ENCODE measurements at regions not wholly inside any gene's neighbourhood (a gene's known extent, or its start where the extent isn't known, plus 50 kb on each side); places are given as distances from the start of the nearest gene placed in this dataset.

GRCh38 chrX:44643723-44644122 lies 101.1 kb upstream of the FUNDC1 start:
- H3K23ac ChIP-seq (ENCODE audit: low read length), result no peak overlapping the region
- no CpG with 5 or more reads among the region's 5 CpGs for WGBS (ENCODE audit: extremely low coverage, insufficient coverage, low lambda C conversion rate)
- no peak overlapping the region for H2BK5ac ChIP-seq (ENCODE audit: low read length)
- no peak overlapping the region for H3K18ac ChIP-seq (ENCODE audit: low read length)
- H3K4me3 ChIP-seq (ENCODE audit: low read length), result no peak overlapping the region
- no peak for DNase-seq
- H3K56ac ChIP-seq (ENCODE audit: low read length), result no peak overlapping the region
- no peaks in the 10 kb centered on the region for H3K79me1 ChIP-seq (ENCODE audit: low read length)
- H3K27ac ChIP-seq (ENCODE audit: low read depth, low read length), result no peak overlapping the region
- no peak overlapping the region for H3K4me2 ChIP-seq (ENCODE audit: low read length)
- no peak overlapping the region for H2BK120ac ChIP-seq (ENCODE audit: low read depth, low read length)
- H3K4ac ChIP-seq (ENCODE audit: low read depth, low read length), result no peak overlapping the region
- no peaks in the 10 kb centered on the region for H3K27me3 ChIP-seq (ENCODE audit: insufficient read depth, low read length, poor library complexity)
- H3K4me1 ChIP-seq (ENCODE audit: control insufficient read depth, low read depth, low read length), result no peaks in the 10 kb centered on the region
- H4K8ac ChIP-seq (ENCODE audit: low read depth, low read length), result no peak overlapping the region
- no peak overlapping the region for H4K5ac ChIP-seq (ENCODE audit: low read length)
- H3K9ac ChIP-seq (ENCODE audit: low read length), result no peak overlapping the region
- no peak overlapping the region for H2AK5ac ChIP-seq (ENCODE audit: low read length)
- no peaks in the 10 kb centered on the region for H3K79me2 ChIP-seq (ENCODE audit: control insufficient read depth, insufficient read depth, low read length)
- no peak overlapping the region for H2BK15ac ChIP-seq (replicated peaks; ENCODE audit: low read depth)
- H3K36me3 ChIP-seq (ENCODE audit: control insufficient read depth, insufficient read depth, low read length), result no peaks in the 10 kb centered on the region

DNA sequence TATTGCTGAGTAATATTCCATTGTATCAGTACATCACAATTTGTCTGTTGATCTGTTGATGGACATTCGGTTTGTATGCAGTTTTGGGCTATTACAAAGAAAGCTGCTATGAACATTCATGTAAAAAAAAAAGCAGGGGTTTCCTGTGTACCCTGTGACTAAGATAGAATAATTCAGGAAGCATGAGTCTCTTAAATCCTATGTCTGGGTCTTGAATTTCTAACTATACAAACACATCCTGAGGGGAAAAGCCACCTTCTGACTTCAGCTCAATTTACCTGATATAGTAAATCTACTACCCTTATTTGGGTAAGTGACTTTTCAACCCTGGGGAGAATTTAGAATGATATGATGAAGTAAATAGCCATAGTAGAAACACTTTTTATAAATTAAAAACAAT lies 94.6 kb upstream of the FUNDC1 start:
- no peaks in the 10 kb centered on the region for H3K4me1 ChIP-seq (ENCODE audit: control insufficient read depth, low read depth, low read length)
- no peak overlapping the region for H2BK5ac ChIP-seq (ENCODE audit: low read length)
- no peak overlapping the region for H3K23ac ChIP-seq (ENCODE audit: low read length)
- no peak for DNase-seq
- H4K5ac ChIP-seq (ENCODE audit: low read length), result no peak overlapping the region
- no CpG with 5 or more reads among the region's 1 CpG for WGBS (ENCODE audit: extremely low coverage, insufficient coverage, low lambda C conversion rate)
- no peak overlapping the region for H2BK15ac ChIP-seq (replicated peaks; ENCODE audit: low read depth)
- no peaks in the 10 kb centered on the region for H3K79me1 ChIP-seq (ENCODE audit: low read length)
- H2AK5ac ChIP-seq (ENCODE audit: low read length), result no peak overlapping the region
- H3K27me3 ChIP-seq (ENCODE audit: insufficient read depth, low read length, poor library complexity), result no peaks in the 10 kb centered on the region
- H3K79me2 ChIP-seq (ENCODE audit: control insufficient read depth, insufficient read depth, low read length), result no peaks in the 10 kb centered on the region
- H4K8ac ChIP-seq (ENCODE audit: low read depth, low read length), result no peak overlapping the region
- H3K4me2 ChIP-seq (ENCODE audit: low read length), result no peak overlapping the region
- no peak overlapping the region for H3K9ac ChIP-seq (ENCODE audit: low read length)
- no peak overlapping the region for H3K4me3 ChIP-seq (ENCODE audit: low read length)
- no peak overlapping the region for H2BK120ac ChIP-seq (ENCODE audit: low read depth, low read length)
- H3K56ac ChIP-seq (ENCODE audit: low read length), result no peak overlapping the region
- no peak overlapping the region for H3K18ac ChIP-seq (ENCODE audit: low read length)
- H3K36me3 ChIP-seq (ENCODE audit: control insufficient read depth, insufficient read depth, low read length), result no peaks in the 10 kb centered on the region
- no peak overlapping the region for H3K4ac ChIP-seq (ENCODE audit: low read depth, low read length)
- no peak overlapping the region for H3K27ac ChIP-seq (ENCODE audit: low read depth, low read length)

- Histone ChIP-seq H3K79me1 (ENCODE audit: low read length) (no peaks in the 10 kb centered on the region), H4K5ac (ENCODE audit: low read length) (no peak overlapping the region), H4K8ac (ENCODE audit: low read depth, low read length) (no peak overlapping the region), H3K18ac (ENCODE audit: low read length) (no peak overlapping the region), H2BK120ac (ENCODE audit: low read depth, low read length) (no peak overlapping the region), H3K4me1 (ENCODE audit: control insufficient read depth, low read depth, low read length) (no peaks in the 10 kb centered on the region), H2BK5ac (ENCODE audit: low read length) (no peak overlapping the region), H2BK15ac (replicated peaks; ENCODE audit: low read depth) (no peak overlapping the region), H3K36me3 (ENCODE audit: control insufficient read depth, insufficient read depth, low read length) (no peaks in the 10 kb centered on the region), H3K27me3 (ENCODE audit: insufficient read depth, low read length, poor library complexity) (no peaks in the 10 kb centered on the region), H3K79me2 (ENCODE audit: control insufficient read depth, insufficient read depth, low read length) (no peaks in the 10 kb centered on the region), H2AK5ac (ENCODE audit: low read length) (no peak overlapping the region), H3K56ac (ENCODE audit: low read length) (no peak overlapping the region), H3K9ac (ENCODE audit: low read length) (no peak overlapping the region), H3K4me3 (ENCODE audit: low read length) (no peak overlapping the region), H3K4me2 (ENCODE audit: low read length) (no peak overlapping the region), H3K23ac (ENCODE audit: low read length) (no peak overlapping the region), H3K4ac (ENCODE audit: low read depth, low read length) (no peak overlapping the region), H3K27ac (ENCODE audit: low read depth, low read length) (no peak overlapping the region)
- no CpG with 5 or more reads among the region's 4 CpGs for WGBS (ENCODE audit: extremely low coverage, insufficient coverage, low lambda C conversion rate)
- no peak for DNase-seq
Measured at GRCh38 chrX:44621078-44621477, 78.4 kb upstream of the FUNDC1 start.

GRCh38 chrX:44619039-44619438 lies 76.4 kb upstream of the FUNDC1 start:
- no peak overlapping the region for H2AK5ac ChIP-seq (ENCODE audit: low read length)
- no peak overlapping the region for H3K4ac ChIP-seq (ENCODE audit: low read depth, low read length)
- H3K36me3 ChIP-seq (ENCODE audit: control insufficient read depth, insufficient read depth, low read length), result no peaks in the 10 kb centered on the region
- no peak overlapping the region for H3K18ac ChIP-seq (ENCODE audit: low read length)
- H3K23ac ChIP-seq (ENCODE audit: low read length), result no peak overlapping the region
- no peaks in the 10 kb centered on the region for H3K79me2 ChIP-seq (ENCODE audit: control insufficient read depth, insufficient read depth, low read length)
- no peak overlapping the region for H3K4me3 ChIP-seq (ENCODE audit: low read length)
- H3K27ac ChIP-seq (ENCODE audit: low read depth, low read length), result no peak overlapping the region
- H2BK120ac ChIP-seq (ENCODE audit: low read depth, low read length), result no peak overlapping the region
- no peaks in the 10 kb centered on the region for H3K79me1 ChIP-seq (ENCODE audit: low read length)
- no CpG with 5 or more reads among the region's 4 CpGs for WGBS (ENCODE audit: extremely low coverage, insufficient coverage, low lambda C conversion rate)
- no peak overlapping the region for H3K9ac ChIP-seq (ENCODE audit: low read length)
- no peaks in the 10 kb centered on the region for H3K27me3 ChIP-seq (ENCODE audit: insufficient read depth, low read length, poor library complexity)
- H2BK15ac ChIP-seq (replicated peaks; ENCODE audit: low read depth), result no peak overlapping the region
- no peak overlapping the region for H3K4me2 ChIP-seq (ENCODE audit: low read length)
- H3K4me1 ChIP-seq (ENCODE audit: control insufficient read depth, low read depth, low read length), result no peaks in the 10 kb centered on the region
- H4K8ac ChIP-seq (ENCODE audit: low read depth, low read length), result no peak overlapping the region
- no peak for DNase-seq
- no peak overlapping the region for H2BK5ac ChIP-seq (ENCODE audit: low read length)
- no peak overlapping the region for H3K56ac ChIP-seq (ENCODE audit: low read length)
- no peak overlapping the region for H4K5ac ChIP-seq (ENCODE audit: low read length)

GRCh38 chrX:44596277-44596676 lies 53.6 kb upstream of the FUNDC1 start:
- Histone ChIP-seq H3K4me2 (ENCODE audit: low read length) (no peak overlapping the region), H3K79me1 (ENCODE audit: low read length) (no peaks in the 10 kb centered on the region), H3K79me2 (ENCODE audit: control insufficient read depth, insufficient read depth, low read length) (no peaks in the 10 kb centered on the region), H3K4me3 (ENCODE audit: low read length) (no peak overlapping the region), H4K5ac (ENCODE audit: low read length) (no peak overlapping the region), H2BK15ac (replicated peaks; ENCODE audit: low read depth) (no peak overlapping the region), H3K27me3 (ENCODE audit: insufficient read depth, low read length, poor library complexity) (no peaks in the 10 kb centered on the region), H3K36me3 (ENCODE audit: control insufficient read depth, insufficient read depth, low read length) (no peaks in the 10 kb centered on the region), H3K4me1 (ENCODE audit: control insufficient read depth, low read depth, low read length) (no peaks in the 10 kb centered on the region), H3K4ac (ENCODE audit: low read depth, low read length) (no peak overlapping the region), H3K18ac (ENCODE audit: low read length) (no peak overlapping the region), H3K27ac (ENCODE audit: low read depth, low read length) (no peak overlapping the region), H2BK5ac (ENCODE audit: low read length) (no peak overlapping the region), H3K56ac (ENCODE audit: low read length) (no peak overlapping the region), H3K9ac (ENCODE audit: low read length) (no peak overlapping the region), H2AK5ac (ENCODE audit: low read length) (no peak overlapping the region), H3K23ac (ENCODE audit: low read length) (no peak overlapping the region), H4K8ac (ENCODE audit: low read depth, low read length) (no peak overlapping the region), H2BK120ac (ENCODE audit: low read depth, low read length) (no peak overlapping the region)
- no peak for DNase-seq
- no CpG with 5 or more reads among the region's 2 CpGs for WGBS (ENCODE audit: extremely low coverage, insufficient coverage, low lambda C conversion rate)

All from mesendoderm (in vitro differentiated cells).